HCT116 (cell line): ENCODE measurements at regions not wholly inside any gene's neighbourhood (a gene's known extent, or its start where the extent isn't known, plus 50 kb on each side); places are given as distances from the start of the nearest gene placed in this dataset.

Experiments
- ATAC-seq: fragments of 200-7000 bp; cut with Tn5 transposase; 2 replicates; pipeline ENCODE4 v1.9.1; 2020; ENCODE audit warnings: mild to moderate bottlenecking, moderate library complexity
- BruUV-seq: library from RNA; stranded (reverse); fragments of 400-500 nt; replicated peaks from 2 replicates; lab custom pipeline; 2021; lab: Mats Ljungman, UMichigan
- CTCF ChIA-PET: fragments of 300-600 bp; sonication (Branson Sonifier 250); formaldehyde crosslinking; loops from one replicate; lab custom pipeline; 2021; ENCODE audit warnings: antibody characterized with exemption; lab: Charles Lee
- POLR2A ChIA-PET: fragments of 300-600, 350-600 bp; sonication (Branson Sonifier 250); formaldehyde crosslinking; loops from one replicate; lab custom pipeline; 2021; ENCODE audit warnings: antibody characterized with exemption; lab: Charles Lee
- RAD21 ChIA-PET, 2 experiments: fragments of 300-600 bp; sonication (Branson Sonifier 250); formaldehyde crosslinking; loops; one replicate each; lab custom pipeline; 2023; ENCODE audit warnings: low total read pairs in 2 of 2; ENCODE audit not compliant: uncharacterized antibody in 2 of 2, unreplicated experiment in 2 of 2, low non-redundant PET in 1 of 2; lab: Charles Lee
- DNase-seq: peaks from one replicate; pipeline ENCODE4 v3.0.0-alpha.2; 2010; ENCODE audit warnings: low read depth, low spot score
- H2AFZ ChIP-seq: fragments of 200-600 bp; shearing (Covaris generic), sonication (generic); 2 replicates; pipeline ENCODE4 v1.6.1; 2017; ENCODE audit warnings: low read depth, mixed run types, mixed read lengths, antibody characterized with exemption, low read length; ENCODE audit not compliant: poor library complexity, severe bottlenecking
- H3K27ac ChIP-seq: 2 replicates; pipeline ENCODE4 v1.5.1; 2012; ENCODE audit warnings: low read depth, low read length
- H3K27me3 ChIP-seq: fragments of 200-600 bp; sonication (generic); 2 replicates; pipeline ENCODE4 v1.6.1; 2016; ENCODE audit warnings: mixed run types, low read length, mixed read lengths; ENCODE audit not compliant: insufficient read depth
- H3K36me3 ChIP-seq, 2 experiments: fragments of 200-500 bp in 1 of 2; fragments of 200-600 bp in 1 of 2; sonication (Bioruptor generic) in 1 of 2; sonication (generic) in 1 of 2; 2 replicates each; pipeline versions ENCODE4 v1.5.1 to v1.6.1; 2014 to 2016; ENCODE audit warnings: low read length in 2 of 2, inconsistent platforms in 1 of 2, mixed read lengths in 1 of 2, mixed run types in 1 of 2; ENCODE audit not compliant: insufficient read depth in 2 of 2, control insufficient read depth in 1 of 2
- H3K4me1 ChIP-seq, 2 experiments: fragments of 200-600 bp in 1 of 2; sonication (generic) in 1 of 2; 2 replicates each; pipeline versions ENCODE4 v1.5.1 to v1.6.1; 2012 to 2017; ENCODE audit warnings: low read length in 2 of 2, inconsistent platforms in 1 of 2, mild to moderate bottlenecking in 1 of 2, mixed read lengths in 1 of 2, mixed run types in 1 of 2, moderate library complexity in 1 of 2; ENCODE audit not compliant: insufficient read depth in 2 of 2, control insufficient read depth in 1 of 2
- H3K4me2 ChIP-seq: fragments of 200-600 bp; sonication (generic); 2 replicates; pipeline ENCODE4 v1.6.1; 2017; ENCODE audit warnings: mixed run types, low read length, mixed read lengths
- H3K4me3 ChIP-seq, 2 experiments: fragments of 200-600 bp in 1 of 2; sonication (generic) in 1 of 2; replicated peaks in 1 of 2; 2 replicates each; pipeline ENCODE4 v1.5.1; 2011 to 2016; ENCODE audit warnings: low read length in 2 of 2, control low read depth in 1 of 2, low read depth in 1 of 2, mild to moderate bottlenecking in 1 of 2, mixed read lengths in 1 of 2, mixed run types in 1 of 2
- H3K79me2 ChIP-seq: fragments of 200-600 bp; sonication (generic); 2 replicates; pipeline ENCODE4 v1.6.1; 2017; ENCODE audit warnings: mild to moderate bottlenecking, mixed run types, low read length, moderate library complexity, mixed read lengths; ENCODE audit not compliant: insufficient read depth
- H3K9ac ChIP-seq: fragments of 200-600 bp; sonication (generic); 2 replicates; pipeline ENCODE4 v1.6.1; 2016; ENCODE audit warnings: low read length, mixed read lengths
- H3K9me2 ChIP-seq: fragments of 200-600 bp; sonication (generic), shearing (Covaris generic); 2 replicates; pipeline ENCODE4 v1.6.1; 2017; ENCODE audit warnings: mixed run types, mild to moderate bottlenecking, moderate library complexity; ENCODE audit not compliant: insufficient read depth
- H3K9me3 ChIP-seq, 2 experiments: fragments of 200-500 bp in 1 of 2; fragments of 200-600 bp in 1 of 2; sonication (Bioruptor generic) in 1 of 2; sonication (generic) in 1 of 2; 2 replicates each; pipeline ENCODE4 v1.6.1; 2014 to 2017; ENCODE audit warnings: low read length in 2 of 2, mixed read lengths in 2 of 2, inconsistent platforms in 1 of 2, low read depth in 1 of 2, mild to moderate bottlenecking in 1 of 2, mixed run types in 1 of 2, moderate library complexity in 1 of 2; ENCODE audit not compliant: control insufficient read depth in 1 of 2, insufficient read depth in 1 of 2
- H4K20me1 ChIP-seq: fragments of 200-600 bp; sonication (generic), shearing (Covaris generic); 2 replicates; pipeline ENCODE4 v1.6.1; 2017; ENCODE audit warnings: mixed run types, mild to moderate bottlenecking, moderate library complexity; ENCODE audit not compliant: insufficient read depth
- ATF3 ChIP-seq: IDR thresholded peaks from 2 replicates; pipeline ENCODE4 v1.6.1; 2012
- EGR1 ChIP-seq: IDR thresholded peaks from 2 replicates; pipeline ENCODE4 v1.6.1; 2012; ENCODE audit warnings: low read depth
- FOSL1 ChIP-seq: IDR thresholded peaks from 2 replicates; pipeline ENCODE4 v1.6.1; 2012; ENCODE audit warnings: low read depth
- POLR2A ChIP-seq: IDR thresholded peaks from 2 replicates; pipeline ENCODE4 v1.7.0; 2011; ENCODE audit warnings: borderline replicate concordance; ENCODE audit not compliant: insufficient read depth, insufficient read length; ENCODE audit errors: extremely low read depth
- SIN3A ChIP-seq: IDR thresholded peaks from 2 replicates; pipeline ENCODE4 v1.6.1; 2012; ENCODE audit warnings: low read depth
- SP1 ChIP-seq: IDR thresholded peaks from 2 replicates; pipeline ENCODE4 v1.6.1; 2012; ENCODE audit warnings: low read depth
- SRF ChIP-seq: IDR thresholded peaks from 2 replicates; pipeline ENCODE4 v1.6.1; 2012; ENCODE audit warnings: low read depth
- YY1 ChIP-seq: IDR thresholded peaks from 2 replicates; pipeline ENCODE4 v1.6.1; 2011; ENCODE audit warnings: low read length, low read depth, moderate library complexity, mild to moderate bottlenecking; ENCODE audit not compliant: insufficient replicate concordance; ENCODE audit errors: extremely low read depth
- ZFX ChIP-seq: fragments of 450-650 bp; IDR thresholded peaks from 2 replicates; pipeline ENCODE4 v1.6.1; 2017
- intact Hi-C: fragments of 100-400 bp; cut with micrococcal nuclease; formaldehyde crosslinking; loops from 2 replicates; pipeline ENCODE4 v1.10.0; 2022
- TF ChIP-seq, protein P1 (sequence below): IDR thresholded peaks from 2 replicates; pipeline ENCODE4 v1.6.1; 2011; ENCODE audit warnings: mild to moderate bottlenecking, low read length, moderate library complexity; ENCODE audit not compliant: insufficient replicate concordance; ENCODE audit errors: extremely low read depth

- no peaks in the 10 kb centered on the region for H3K9me3 ChIP-seq
- H3K79me2 ChIP-seq: no peaks in the 10 kb centered on the region
- no peaks in the 10 kb centered on the region for H3K27me3 ChIP-seq
- intact Hi-C loops: no loop called here
- H3K4me3 ChIP-seq: no peak overlapping the region
- POLR2A ChIA-PET: no interaction called here
- BruUV-seq: no TSS peak
- H4K20me1 ChIP-seq: no peaks in the 10 kb centered on the region
- RAD21 ChIA-PET: no interaction called here
- DNase-seq (no peak), ATAC-seq (no peak)
- no peak overlapping the region for H2AFZ ChIP-seq
- H3K27ac ChIP-seq: no peak overlapping the region
- no peak overlapping the region for H3K9ac ChIP-seq
- no peaks in the 10 kb centered on the region for H3K36me3 ChIP-seq
- peaks cover 2 to 62% of the 10 kb centered on the region in 2 experiments for H3K4me1 ChIP-seq
- no peaks in the 10 kb centered on the region for H3K9me2 ChIP-seq
- no peak overlapping the region for H3K4me2 ChIP-seq
- CTCF ChIA-PET: no interaction called here
- TF ChIP-seq POLR2A (no peak), EGR1 (no peak), SIN3A (no peak), ZFX (no peak), YY1 (no peak), SP1 (no peak)
- TF ChIP-seq, protein P1, sequence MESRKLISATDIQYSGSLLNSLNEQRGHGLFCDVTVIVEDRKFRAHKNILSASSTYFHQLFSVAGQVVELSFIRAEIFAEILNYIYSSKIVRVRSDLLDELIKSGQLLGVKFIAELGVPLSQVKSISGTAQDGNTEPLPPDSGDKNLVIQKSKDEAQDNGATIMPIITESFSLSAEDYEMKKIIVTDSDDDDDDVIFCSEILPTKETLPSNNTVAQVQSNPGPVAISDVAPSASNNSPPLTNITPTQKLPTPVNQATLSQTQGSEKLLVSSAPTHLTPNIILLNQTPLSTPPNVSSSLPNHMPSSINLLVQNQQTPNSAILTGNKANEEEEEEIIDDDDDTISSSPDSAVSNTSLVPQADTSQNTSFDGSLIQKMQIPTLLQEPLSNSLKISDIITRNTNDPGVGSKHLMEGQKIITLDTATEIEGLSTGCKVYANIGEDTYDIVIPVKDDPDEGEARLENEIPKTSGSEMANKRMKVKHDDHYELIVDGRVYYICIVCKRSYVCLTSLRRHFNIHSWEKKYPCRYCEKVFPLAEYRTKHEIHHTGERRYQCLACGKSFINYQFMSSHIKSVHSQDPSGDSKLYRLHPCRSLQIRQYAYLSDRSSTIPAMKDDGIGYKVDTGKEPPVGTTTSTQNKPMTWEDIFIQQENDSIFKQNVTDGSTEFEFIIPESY: no peak
These were observed 129.8 kb upstream of the CPM start for GRCh38 chr12:69062621-69063237.

- Histone ChIP-seq H3K9ac (no peak overlapping the region), H3K4me2 (peak overlapping the region; percentile 36), H3K4me1 (peaks cover 14 to 67% of the 10 kb centered on the region in 2 experiments), H3K36me3 (no peaks in the 10 kb centered on the region), H3K4me3 (no peak overlapping the region), H2AFZ (no peak overlapping the region), H3K27ac (no peak overlapping the region), H3K27me3 (no peaks in the 10 kb centered on the region), H4K20me1 (no peaks in the 10 kb centered on the region)
- POLR2A ChIA-PET: no interaction called here
- no TSS peak for BruUV-seq
- TF ChIP-seq FOSL1: peak; percentile 19; the same call in 1 of the 2 replicates
- no peak for TF ChIP-seq ATF3
- no peak for TF ChIP-seq SRF
- TF ChIP-seq, all 23 proteins: peak for 1
- Histone ChIP-seq H3K9me3 (no peaks in the 10 kb centered on the region), H3K9me2 (no peaks in the 10 kb centered on the region), H3K79me2 (no peaks in the 10 kb centered on the region)
- CTCF ChIA-PET: no interaction called here
- ATAC-seq (no peak), DNase-seq (no peak)
- RAD21 ChIA-PET: no interaction called here
- intact Hi-C loops: no loop called here
These were observed 131.9 kb upstream of the CPM start for GRCh38 chr12:69064734-69065443.
